NCI-H748 (cell line): ENCODE measurements at regions not wholly inside any gene's neighbourhood (a gene's known extent, or its start where the extent isn't known, plus 50 kb on each side); places are given as distances from the start of the nearest gene placed in this dataset.

Experiments
- DNase-seq: peaks from one replicate; lab custom pipeline; 2025; ENCODE audit not compliant: unreplicated experiment; lab: John Stamatoyannopoulos, UW

DNA sequence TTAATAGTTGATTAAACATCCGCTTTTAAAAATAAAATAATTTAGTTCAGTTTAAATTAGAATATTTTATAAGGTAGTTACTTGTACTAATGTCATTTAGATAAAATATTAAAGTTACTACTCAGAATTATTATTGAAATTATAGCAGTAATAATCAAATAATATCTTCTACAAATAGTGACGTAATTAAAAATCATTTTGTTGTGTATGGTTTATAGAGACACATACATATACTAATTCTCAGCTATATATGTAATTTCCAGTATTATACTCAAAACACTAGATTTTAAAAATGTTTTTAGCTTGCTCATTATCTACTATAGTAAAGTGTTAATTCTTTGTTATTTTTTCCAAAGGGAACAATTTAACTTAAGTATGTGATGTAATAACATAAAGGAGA, 435.2 kb upstream of the MANEA start:
- no peak for DNase-seq

DNA sequence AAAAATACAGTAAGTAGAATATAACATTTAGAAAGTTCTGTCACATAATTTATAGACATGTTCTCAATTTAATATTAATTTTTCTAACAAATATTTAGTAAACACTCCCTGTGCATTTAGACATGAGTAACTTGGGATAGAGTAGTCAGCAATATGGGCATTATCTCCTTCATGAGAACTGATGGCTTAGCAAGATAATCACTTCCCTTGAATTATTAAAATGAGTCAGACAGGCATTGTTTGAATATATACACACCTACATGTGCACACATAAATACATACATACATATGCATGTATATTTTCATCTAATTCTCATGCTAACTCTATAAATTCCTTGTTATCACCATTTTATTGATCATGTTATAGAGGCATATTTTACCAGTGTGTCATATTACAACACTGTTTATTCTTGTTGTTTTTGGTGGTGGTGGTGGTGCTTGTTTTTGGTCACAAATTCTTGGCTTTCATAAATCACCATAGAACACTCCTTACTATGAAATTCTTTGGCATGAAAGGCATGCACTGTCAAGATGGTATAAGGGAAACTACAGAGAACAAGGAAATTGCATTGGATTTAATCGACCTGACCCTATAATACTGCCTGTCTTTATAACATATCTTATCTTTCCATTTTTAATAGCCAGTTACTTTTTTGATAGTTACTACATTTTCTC, 434.5 kb upstream of the MANEA start:
- DNase-seq, result no peak

DNA sequence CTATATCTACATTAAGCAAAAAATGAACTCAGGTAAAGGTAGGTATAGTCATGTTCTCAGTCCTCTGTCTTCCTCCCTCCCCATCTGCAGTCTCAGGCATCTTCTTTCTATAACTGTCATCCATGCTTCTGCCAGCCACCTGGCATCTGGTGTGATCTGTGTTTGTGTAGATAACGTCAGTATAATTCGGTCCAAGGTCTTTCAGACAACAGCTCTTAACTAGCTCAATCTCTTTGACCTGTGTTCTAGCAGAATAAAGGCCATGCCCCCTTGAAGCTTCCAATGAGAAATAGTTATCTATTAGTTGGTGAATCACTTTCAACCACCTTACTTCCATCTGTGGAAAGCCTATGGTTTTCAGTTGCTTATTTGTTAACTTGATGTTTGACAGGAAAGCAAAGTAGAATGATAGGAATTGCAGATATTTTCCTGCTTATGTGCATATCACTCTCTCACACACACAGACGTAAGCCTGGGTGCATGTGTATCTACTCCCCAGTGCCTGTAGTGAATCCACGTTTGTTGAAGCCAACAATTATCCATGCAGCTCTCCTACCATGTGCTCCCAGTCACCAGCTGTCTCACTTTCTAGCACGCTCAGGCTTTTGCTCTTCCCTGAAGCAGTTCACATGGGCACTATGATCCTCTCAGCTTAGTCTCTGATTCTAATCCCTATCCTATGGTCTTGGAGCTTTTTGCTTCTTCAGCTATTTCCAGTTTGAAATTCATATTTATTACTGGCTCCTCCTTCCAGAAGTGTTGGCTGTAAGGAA, 433.7 kb upstream of the MANEA start:
- DNase-seq, result peak; percentile 14

- no peak for DNase-seq
Observed at GRCh38 chr6:95145457-95145856, 431.9 kb upstream of the MANEA start.

DNA sequence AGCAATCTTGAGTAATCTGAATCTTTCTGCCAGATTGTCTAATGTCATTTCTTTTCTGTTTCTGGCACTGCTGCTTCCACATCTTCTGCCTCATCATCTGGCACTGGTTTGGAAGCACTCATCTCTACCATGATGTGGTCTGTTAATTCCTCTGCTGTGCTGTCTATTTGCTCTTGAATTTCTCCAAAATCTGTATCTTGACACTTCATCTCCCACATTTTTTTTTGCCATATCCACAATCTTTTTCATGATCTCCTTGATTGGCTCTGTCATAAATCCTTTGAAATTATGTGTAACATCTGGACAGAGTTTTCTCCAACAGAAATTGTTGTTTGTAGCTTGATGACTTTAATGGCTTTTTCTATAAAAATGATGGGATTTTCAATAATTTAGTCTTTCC, 417.8 kb upstream of the MANEA start:
- no peak for DNase-seq

- DNase-seq, result no peak
Observed at GRCh38 chr6:95169775-95170174, 407.6 kb upstream of the MANEA start.

DNA sequence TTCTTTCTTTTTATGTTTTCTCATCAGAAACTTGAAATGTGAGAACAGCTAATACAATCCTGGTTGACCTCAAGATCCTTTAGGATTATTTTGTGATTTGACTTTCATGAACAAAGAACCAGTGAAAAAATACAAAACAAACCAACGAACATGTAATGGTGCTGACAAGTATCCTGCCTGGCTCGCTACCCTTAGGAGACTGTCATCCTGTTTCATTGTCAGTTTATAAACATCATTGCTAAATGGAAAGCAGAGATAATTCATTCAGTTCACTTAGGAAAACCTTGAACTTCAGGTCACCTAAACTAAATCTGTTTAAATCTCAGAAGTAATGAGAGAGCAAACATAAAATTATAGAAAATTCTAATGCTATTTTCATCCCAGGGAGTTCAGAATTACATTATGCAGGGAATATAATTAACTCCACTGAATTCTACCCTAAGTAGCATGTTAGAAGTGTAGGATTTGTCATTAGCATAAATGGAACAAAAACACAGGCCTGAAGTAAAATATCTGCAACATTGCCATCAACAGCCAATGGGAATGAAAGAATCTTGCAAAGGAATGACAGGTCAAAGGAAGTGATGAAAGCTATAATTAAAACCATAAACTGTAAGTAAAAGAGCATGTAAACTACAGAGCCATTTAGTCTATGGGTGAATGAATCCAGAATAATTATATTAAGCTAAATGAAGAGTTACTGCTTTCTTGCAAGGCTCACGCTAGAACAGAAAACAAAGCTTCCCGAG, 401.2 kb upstream of the MANEA start:
- DNase-seq, result peak; percentile 74

GRCh38 chr6:95185874-95186273, 391.5 kb upstream of the MANEA start:
- DNase-seq, result peak; percentile 33

GRCh38 chr6:95186710-95187109, 390.6 kb upstream of the MANEA start:
- no peak for DNase-seq

- DNase-seq, result no peak
Observed at GRCh38 chr6:95197590-95197989, 379.7 kb upstream of the MANEA start.

GRCh38 chr6:95203153-95203754, 374.1 kb upstream of the MANEA start:
- peak; percentile 61 for DNase-seq

- no peak for DNase-seq
Observed at GRCh38 chr6:95204178-95204577, 373.2 kb upstream of the MANEA start.

GRCh38 chr6:95208621-95209020, 368.7 kb upstream of the MANEA start:
- no peak for DNase-seq

GRCh38 chr6:95209074-95209473, 368.3 kb upstream of the MANEA start:
- no peak for DNase-seq

DNA sequence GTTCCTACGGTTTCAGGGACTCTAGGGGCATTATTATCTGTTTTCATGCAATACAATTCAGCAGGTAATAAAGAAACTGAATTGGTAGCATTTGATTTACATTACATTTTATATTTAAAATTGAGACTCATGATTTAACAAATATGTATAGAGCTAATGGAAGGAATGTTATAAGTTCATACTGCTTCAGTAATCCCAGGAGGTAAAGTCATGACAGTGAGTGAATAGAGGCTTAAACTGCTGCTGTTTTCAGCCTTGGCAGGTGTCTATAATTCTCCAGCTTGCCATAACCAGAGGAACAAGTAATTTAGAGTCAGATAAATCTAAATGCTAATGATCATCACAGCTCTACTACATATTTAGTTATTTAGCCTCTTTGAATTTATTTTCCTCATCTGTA, 360.8 kb upstream of the MANEA start:
- DNase-seq, result no peak

- DNase-seq, result peak; percentile 63
Observed at GRCh38 chr6:95227351-95227750, 350.0 kb upstream of the MANEA start.

GRCh38 chr6:95228636-95229035, 348.7 kb upstream of the MANEA start:
- peak; percentile 78 for DNase-seq

DNA sequence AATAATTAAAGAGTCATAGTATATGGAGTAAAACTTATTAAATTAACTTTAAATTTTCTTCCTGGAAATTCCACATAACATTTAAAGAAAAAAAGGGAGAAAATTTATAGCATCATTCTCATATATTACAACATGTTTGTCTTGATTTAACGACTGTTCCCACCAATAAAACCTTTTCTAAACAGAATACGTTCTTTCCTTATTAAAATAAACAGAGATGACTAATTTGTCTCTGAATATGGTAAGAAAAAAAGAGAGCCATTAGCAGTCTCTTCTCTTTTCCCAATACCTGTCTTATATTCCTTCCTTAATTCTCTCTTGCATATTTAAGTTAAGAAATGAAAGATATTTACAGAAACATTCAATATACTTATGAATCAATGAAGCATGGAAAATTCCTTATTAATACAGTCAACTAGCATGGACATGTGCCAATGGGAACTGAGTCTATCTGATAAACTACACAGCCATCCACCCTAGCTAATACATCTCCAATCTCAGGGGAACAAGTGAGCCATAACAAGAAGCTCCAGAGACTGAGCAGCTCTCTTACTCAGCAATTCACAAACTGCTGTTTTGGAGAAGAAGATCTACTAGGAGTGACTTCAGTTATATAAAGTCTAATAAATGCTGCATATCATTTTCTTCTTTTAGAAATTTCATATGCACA, 347.1 kb upstream of the MANEA start:
- DNase-seq, result peak; percentile 33

- DNase-seq, result no peak
Observed at GRCh38 chr6:95231416-95231815, 345.9 kb upstream of the MANEA start.

GRCh38 chr6:95232446-95232845, 344.9 kb upstream of the MANEA start:
- no peak for DNase-seq

DNA sequence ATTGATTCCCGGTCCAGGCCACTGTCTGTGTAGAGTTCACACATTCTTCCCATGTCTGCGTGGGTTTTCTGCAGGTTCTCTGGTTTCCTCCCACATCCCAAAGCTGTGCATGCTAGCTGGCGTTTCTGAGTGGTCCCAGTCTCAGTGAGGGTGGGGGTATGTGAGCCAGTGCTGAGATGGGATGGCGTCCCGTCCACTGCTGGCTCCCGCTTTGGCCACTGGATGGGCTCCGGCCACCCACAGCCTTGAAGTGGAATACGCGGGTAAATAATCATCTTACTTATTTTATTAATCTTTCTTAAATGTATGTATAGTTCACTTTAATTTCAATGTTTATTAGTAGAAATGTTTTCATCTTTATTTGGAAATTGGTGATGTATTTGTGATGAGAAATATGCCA, 343.5 kb upstream of the MANEA start:
- no peak for DNase-seq
